H1 (cell line): ENCODE measurements at regions not wholly inside any gene's neighbourhood (a gene's known extent, or its start where the extent isn't known, plus 50 kb on each side); places are given as distances from the start of the nearest gene placed in this dataset.

Experiments used
- CTCF ChIA-PET: fragments of 300-600 bp; sonication (Branson Sonifier 250); formaldehyde crosslinking; loops from one replicate; lab custom pipeline; 2021; ENCODE audit not compliant: partially characterized antibody; lab: Charles Lee
- POLR2A ChIA-PET: fragments of 300-600 bp; sonication (Branson Sonifier 250); formaldehyde crosslinking; loops from one replicate; lab custom pipeline; 2021; ENCODE audit warnings: inconsistent platforms; ENCODE audit not compliant: partially characterized antibody; lab: Charles Lee
- DNase-seq, 2 experiments: peaks; one replicate each; pipeline versions ENCODE4 v3.0.0 to v3.0.0-alpha.2; 2010 to 2022; ENCODE audit warnings: low spot score in 2 of 2, low read depth in 1 of 2, mixed read lengths in 1 of 2
- FAIRE-seq: peaks from 2 replicates; lab custom pipeline; 2011; peaks lifted over from hg19 to GRCh38; lab: Jason Lieb, UNC
- H2AFZ ChIP-seq: 2 replicates; pipeline ENCODE4 v1.8.1; 2012; ENCODE audit warnings: low read length, inconsistent platforms
- H2AK5ac ChIP-seq: 2 replicates; pipeline ENCODE4 v1.6.1; 2013; ENCODE audit warnings: low read depth, low read length
- H2BK120ac ChIP-seq: replicated peaks from 2 replicates; pipeline ENCODE3; 2013; ENCODE audit warnings: low read depth, low read length, inconsistent platforms
- H2BK12ac ChIP-seq: 2 replicates; pipeline ENCODE4 v1.6.1; 2013; ENCODE audit warnings: low read depth, low read length
- H2BK15ac ChIP-seq: 2 replicates; pipeline ENCODE4 v1.6.1; 2013; ENCODE audit warnings: low read length
- H2BK20ac ChIP-seq: 2 replicates; pipeline ENCODE4 v1.6.1; 2013; ENCODE audit warnings: low read length
- H2BK5ac ChIP-seq: 2 replicates; pipeline ENCODE4 v1.6.1; 2013; ENCODE audit warnings: low read depth, low read length
- H3K14ac ChIP-seq: 2 replicates; pipeline ENCODE4 v1.6.1; 2013; ENCODE audit warnings: inconsistent platforms; ENCODE audit not compliant: insufficient read length
- H3K18ac ChIP-seq: 2 replicates; pipeline ENCODE4 v1.6.1; 2013; ENCODE audit warnings: low read length; ENCODE audit errors: extremely low read depth
- H3K23ac ChIP-seq: 2 replicates; pipeline ENCODE4 v1.6.1; 2013; ENCODE audit warnings: inconsistent platforms; ENCODE audit not compliant: insufficient read length
- H3K23me2 ChIP-seq: 2 replicates; pipeline ENCODE4 v1.6.1; 2013; ENCODE audit warnings: low read depth, low read length
- H3K27ac ChIP-seq: 2 replicates; pipeline ENCODE4 v1.6.1; 2011; ENCODE audit warnings: low read depth, low read length, inconsistent platforms
- H3K27me3 ChIP-seq, 4 experiments: replicated peaks in 1 of 4; 1 replicate in 1 of 4; 2 replicates in 3 of 4; pipeline versions ENCODE4 v1.6.1 to v1.8.1; 2011 to 2013; ENCODE audit warnings: low read length in 3 of 4, mild to moderate bottlenecking in 3 of 4, inconsistent platforms in 2 of 4, mixed read lengths in 2 of 4, moderate library complexity in 1 of 4; ENCODE audit not compliant: control insufficient read depth in 3 of 4, insufficient read depth in 3 of 4; ENCODE audit errors: extremely low read depth in 1 of 4
- H3K36me3 ChIP-seq, 4 experiments: 2 replicates each; pipeline versions ENCODE4 v1.6.1 to v1.8.1; 2011 to 2013; ENCODE audit warnings: mild to moderate bottlenecking in 4 of 4, low read length in 3 of 4, moderate library complexity in 2 of 4, control low read depth in 1 of 4, inconsistent platforms in 1 of 4; ENCODE audit not compliant: insufficient read depth in 4 of 4, control insufficient read depth in 2 of 4
- H3K4ac ChIP-seq: replicated peaks from 2 replicates; pipeline ENCODE3; 2013; ENCODE audit warnings: low read length, low read depth, mixed read lengths, inconsistent platforms; ENCODE audit not compliant: insufficient read length
- H3K4me1 ChIP-seq, 4 experiments: replicated peaks in 1 of 4; 1 replicate in 1 of 4; 2 replicates in 3 of 4; pipeline versions ENCODE4 v1.6.1 to v1.8.1; 2011 to 2013; ENCODE audit warnings: low read length in 3 of 4, inconsistent platforms in 2 of 4, mixed read lengths in 1 of 4; ENCODE audit not compliant: insufficient read depth in 4 of 4, control insufficient read depth in 3 of 4
- H3K4me2 ChIP-seq, 2 experiments: 2 replicates each; pipeline versions ENCODE4 v1.6.1 to v1.8.1; 2011 to 2013; ENCODE audit warnings: low read depth in 2 of 2, low read length in 2 of 2, control low read depth in 1 of 2, inconsistent platforms in 1 of 2, mild to moderate bottlenecking in 1 of 2; ENCODE audit not compliant: insufficient read depth in 1 of 2
- H3K4me3 ChIP-seq, 4 experiments: fragments of 200-600, 300-600 bp in 1 of 4; sonication (generic), shearing (Covaris generic), sonication (Bioruptor Twin) in 1 of 4; 2 replicates each; pipeline versions ENCODE4 v1.5.1 to v1.8.1; 2011 to 2016; ENCODE audit warnings: low read length in 4 of 4, low read depth in 3 of 4, control low read depth in 2 of 4, inconsistent platforms in 2 of 4, mild to moderate bottlenecking in 2 of 4, mixed read lengths in 1 of 4, moderate library complexity in 1 of 4; ENCODE audit not compliant: insufficient read depth in 2 of 4; ENCODE audit errors: extremely low read depth in 1 of 4
- H3K56ac ChIP-seq: replicated peaks from 2 replicates; pipeline ENCODE3; 2013; ENCODE audit warnings: low read depth, mild to moderate bottlenecking, mixed read lengths, low read length, inconsistent platforms; ENCODE audit not compliant: insufficient read length
- H3K79me1 ChIP-seq: 2 replicates; pipeline ENCODE4 v1.6.1; 2013; ENCODE audit warnings: low read depth, low read length, control low read depth
- H3K79me2 ChIP-seq, 2 experiments: 2 replicates each; pipeline versions ENCODE4 v1.6.1 to v1.8.1; 2012 to 2013; ENCODE audit warnings: low read length in 2 of 2, mild to moderate bottlenecking in 2 of 2, inconsistent platforms in 1 of 2; ENCODE audit not compliant: insufficient read depth in 2 of 2, control insufficient read depth in 1 of 2
- H3K9ac ChIP-seq, 4 experiments: replicated peaks in 1 of 4; 1 replicate in 1 of 4; 2 replicates in 3 of 4; pipeline versions ENCODE4 v1.6.1 to v1.8.1; 2011 to 2013; ENCODE audit warnings: low read depth in 3 of 4, low read length in 3 of 4, control low read depth in 2 of 4, mild to moderate bottlenecking in 2 of 4, moderate library complexity in 2 of 4, inconsistent platforms in 1 of 4; ENCODE audit errors: extremely low read depth in 1 of 4
- H3K9me3 ChIP-seq, 2 experiments: 2 replicates each; pipeline versions ENCODE4 v1.6.1 to v1.8.1; 2012 to 2013; ENCODE audit warnings: mild to moderate bottlenecking in 2 of 2, moderate library complexity in 2 of 2, control low read depth in 1 of 2, inconsistent platforms in 1 of 2, low read depth in 1 of 2, low read length in 1 of 2, mixed read lengths in 1 of 2; ENCODE audit not compliant: insufficient read depth in 2 of 2
- H4K20me1 ChIP-seq, 2 experiments: replicated peaks in 1 of 2; 2 replicates each; pipeline versions ENCODE3 to v1.8.1; 2011 to 2013; ENCODE audit warnings: inconsistent platforms in 2 of 2, low read length in 2 of 2, mild to moderate bottlenecking in 1 of 2; ENCODE audit not compliant: insufficient read depth in 2 of 2, control insufficient read depth in 1 of 2
- H4K5ac ChIP-seq: 2 replicates; pipeline ENCODE4 v1.6.1; 2013; ENCODE audit warnings: low read length, low read depth, mixed read lengths, inconsistent platforms; ENCODE audit not compliant: insufficient read length
- H4K8ac ChIP-seq: 2 replicates; pipeline ENCODE4 v1.8.0; 2013; ENCODE audit warnings: mild to moderate bottlenecking, moderate library complexity, low read length, inconsistent platforms; ENCODE audit not compliant: insufficient read depth; ENCODE audit errors: extremely low read depth
- H4K91ac ChIP-seq: replicated peaks from 2 replicates; pipeline ENCODE3; 2013; ENCODE audit warnings: low read length, mixed read lengths, inconsistent platforms; ENCODE audit not compliant: insufficient read length
- EZH2 ChIP-seq: fragments of 200-600 bp; sonication (generic); IDR thresholded peaks from 2 replicates; pipeline ENCODE4 v1.7.1; 2012; ENCODE audit warnings: low read depth, mild to moderate bottlenecking, moderate library complexity, low read length, inconsistent platforms; ENCODE audit not compliant: severe bottlenecking
- FOSL1 ChIP-seq: IDR thresholded peaks from 2 replicates; pipeline ENCODE4 v1.6.1; 2011; ENCODE audit warnings: mild to moderate bottlenecking, low read depth, low read length, moderate library complexity; ENCODE audit not compliant: insufficient read depth
- JUND ChIP-seq: IDR thresholded peaks from 2 replicates; pipeline ENCODE4 v1.6.1; 2011; ENCODE audit warnings: mild to moderate bottlenecking, improper control_type of control experiment, low read length
- KDM1A ChIP-seq: fragments of 200-600, 300-600 bp; sonication (generic); IDR thresholded peaks from 2 replicates; pipeline ENCODE4 v1.7.1; 2016; ENCODE audit warnings: mild to moderate bottlenecking, low read length, borderline replicate concordance
- MAFK ChIP-seq: IDR thresholded peaks from 2 replicates; pipeline ENCODE4 v1.6.1; 2012; ENCODE audit warnings: low read depth, mild to moderate bottlenecking, improper control_type of control experiment, low read length
- RNF2 ChIP-seq: fragments of 200-900, 300-1000 bp; sonication (generic); IDR thresholded peaks from 2 replicates; pipeline ENCODE4 v1.7.1; 2016; ENCODE audit warnings: borderline replicate concordance, low read depth, mild to moderate bottlenecking, antibody characterized with exemption, low read length; ENCODE audit not compliant: poor library complexity, severe bottlenecking; ENCODE audit errors: missing control alignments
- SP1 ChIP-seq: IDR thresholded peaks from 2 replicates; pipeline ENCODE4 v1.6.1; 2011; ENCODE audit warnings: low read depth, low read length
- SP4 ChIP-seq: IDR thresholded peaks from 2 replicates; pipeline ENCODE4 v1.6.1; 2012; ENCODE audit warnings: low read length, inconsistent platforms
- TAF1 ChIP-seq: IDR thresholded peaks from 2 replicates; pipeline ENCODE4 v1.6.1; 2011; ENCODE audit warnings: mild to moderate bottlenecking, low read depth, low read length
- YY1 ChIP-seq: IDR thresholded peaks from 2 replicates; pipeline ENCODE4 v1.6.1; 2011; ENCODE audit warnings: low read depth, mild to moderate bottlenecking, low read length
- WGBS, 2 experiments: shearing (Covaris generic) in 1 of 2; methylation state at CpG; one replicate each; pipeline versions ENCODE4 v1.1.6 to v1.1.7; 2013 to 2015; ENCODE audit warnings: low lambda C conversion rate in 2 of 2, mixed read lengths in 2 of 2, inconsistent platforms in 1 of 2, low coverage in 1 of 2, missing lambda C conversion rate in 1 of 2; ENCODE audit not compliant: insufficient replicate concordance in 2 of 2, insufficient coverage in 1 of 2, insufficient read length in 1 of 2; ENCODE audit errors: extremely low coverage in 1 of 2, missing lambda C conversion rate in 1 of 2; 5-methylcytosine and 5-hydroxymethylcytosine counted together
- TF ChIP-seq, protein P1 (sequence below), 3 experiments: IDR thresholded peaks; 1 replicate in 2 of 3; 2 replicates in 1 of 3; pipeline versions ENCODE4 v1.5.1 to v1.6.1; 2011; ENCODE audit warnings: low read length in 3 of 3, mild to moderate bottlenecking in 3 of 3, inconsistent platforms in 2 of 3, low read depth in 1 of 3, moderate library complexity in 1 of 3; ENCODE audit not compliant: insufficient read depth in 1 of 3; ENCODE audit errors: control extremely low read depth in 1 of 3
- TF ChIP-seq, protein P2 (sequence below): IDR thresholded peaks from 2 replicates; pipeline ENCODE4 v1.6.1; 2011; ENCODE audit warnings: low read depth, mild to moderate bottlenecking, low read length; ENCODE audit not compliant: insufficient read depth

DNA sequence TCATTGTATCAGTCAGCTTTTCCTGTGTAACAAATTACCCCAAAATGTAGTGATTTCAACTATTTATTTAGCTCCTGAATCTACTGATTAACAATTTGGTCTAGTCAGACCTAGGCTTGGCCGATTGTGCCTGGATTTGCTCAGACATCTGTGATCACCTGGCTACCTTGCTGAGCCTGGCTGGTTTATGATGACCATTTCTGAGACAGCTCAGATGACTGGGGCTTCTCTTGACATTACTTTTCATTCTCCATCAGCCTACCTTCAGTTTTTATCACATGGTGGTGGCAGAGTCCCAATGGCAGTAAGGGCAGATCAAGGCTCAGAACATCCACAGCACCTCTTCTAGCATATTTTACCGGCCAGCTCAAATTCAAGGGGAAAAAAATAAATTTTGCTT lies 286.3 kb downstream of the BTG1 start:
- Histone ChIP-seq H2BK12ac (no peak overlapping the region), H2BK5ac (no peak overlapping the region), H3K18ac (no peak overlapping the region), H2AK5ac (no peak overlapping the region), H3K23ac (no peak overlapping the region), H3K79me2 (no peaks in the 10 kb centered on the region), H3K4me2 (no peak overlapping the region), H3K27me3 (no peaks in the 10 kb centered on the region), H3K9ac (no peak overlapping the region), H3K79me1 (no peaks in the 10 kb centered on the region), H3K27ac (no peak overlapping the region), H2AFZ (no peak overlapping the region), H3K23me2 (no peaks in the 10 kb centered on the region), H3K9me3 (no peaks in the 10 kb centered on the region), H3K4me3 (no peak overlapping the region), H3K56ac (no peak overlapping the region), H2BK120ac (no peak overlapping the region), H3K4me1 (no peaks in the 10 kb centered on the region), H2BK15ac (no peak overlapping the region), H3K14ac (no peak overlapping the region), H4K91ac (no peak overlapping the region), H4K20me1 (no peaks in the 10 kb centered on the region), H2BK20ac (no peak overlapping the region), H3K4ac (no peak overlapping the region), H4K8ac (no peak overlapping the region), H3K36me3 (no peaks in the 10 kb centered on the region), H4K5ac (no peak overlapping the region)
- POLR2A ChIA-PET: no interaction called here
- FAIRE-seq (no peak), DNase-seq (no peak)
- CTCF ChIA-PET: interaction anchor here (1.6 kb wide), 1 partner anchor 47 kb away, joined by 4 read pairs; no protein-coding TSS in a partner anchor
- 93% methylated on average over 2 of the region's 2 CpGs; no CpG with 5 or more reads in 1 of the 2 experiments for WGBS, 2 experiments
- TF ChIP-seq YY1 (no peak), SP4 (no peak), JUND (no peak), FOSL1 (no peak), KDM1A (no peak), MAFK (no peak), EZH2 (no peak), SP1 (no peak), TAF1 (no peak), RNF2 (no peak)
- TF ChIP-seq, protein P1, sequence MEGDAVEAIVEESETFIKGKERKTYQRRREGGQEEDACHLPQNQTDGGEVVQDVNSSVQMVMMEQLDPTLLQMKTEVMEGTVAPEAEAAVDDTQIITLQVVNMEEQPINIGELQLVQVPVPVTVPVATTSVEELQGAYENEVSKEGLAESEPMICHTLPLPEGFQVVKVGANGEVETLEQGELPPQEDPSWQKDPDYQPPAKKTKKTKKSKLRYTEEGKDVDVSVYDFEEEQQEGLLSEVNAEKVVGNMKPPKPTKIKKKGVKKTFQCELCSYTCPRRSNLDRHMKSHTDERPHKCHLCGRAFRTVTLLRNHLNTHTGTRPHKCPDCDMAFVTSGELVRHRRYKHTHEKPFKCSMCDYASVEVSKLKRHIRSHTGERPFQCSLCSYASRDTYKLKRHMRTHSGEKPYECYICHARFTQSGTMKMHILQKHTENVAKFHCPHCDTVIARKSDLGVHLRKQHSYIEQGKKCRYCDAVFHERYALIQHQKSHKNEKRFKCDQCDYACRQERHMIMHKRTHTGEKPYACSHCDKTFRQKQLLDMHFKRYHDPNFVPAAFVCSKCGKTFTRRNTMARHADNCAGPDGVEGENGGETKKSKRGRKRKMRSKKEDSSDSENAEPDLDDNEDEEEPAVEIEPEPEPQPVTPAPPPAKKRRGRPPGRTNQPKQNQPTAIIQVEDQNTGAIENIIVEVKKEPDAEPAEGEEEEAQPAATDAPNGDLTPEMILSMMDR (IDR thresholded peaks at IDR 0.05; ENCODE audit: control extremely low read depth in 1 of 3, insufficient read depth in 1 of 3, low read depth in 1 of 3, low read length in 3 of 3): no peak
- TF ChIP-seq, protein P2, sequence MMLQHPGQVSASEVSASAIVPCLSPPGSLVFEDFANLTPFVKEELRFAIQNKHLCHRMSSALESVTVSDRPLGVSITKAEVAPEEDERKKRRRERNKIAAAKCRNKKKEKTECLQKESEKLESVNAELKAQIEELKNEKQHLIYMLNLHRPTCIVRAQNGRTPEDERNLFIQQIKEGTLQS: no peak
